SK-N-SH (cell line): ENCODE measurements at regions not wholly inside any gene's neighbourhood (a gene's known extent, or its start where the extent isn't known, plus 50 kb on each side); places are given as distances from the start of the nearest gene placed in this dataset.

Experiments
- CTCF ChIA-PET: fragments of 300-600, 350-600 bp; formaldehyde crosslinking; extraction: SDS; loops from one replicate; lab custom pipeline; 2021; lab: Yijun Ruan, JAX
- POLR2A ChIA-PET: fragments of 350-600 bp; sonication (Branson Sonifier 250); formaldehyde crosslinking; extraction: SDS; loops from one replicate; lab custom pipeline; 2020; ENCODE audit warnings: antibody characterized with exemption, inconsistent platforms; lab: Yijun Ruan, JAX
- DNase-seq: peaks from one replicate; pipeline ENCODE4 v3.0.0; 2012
- H2AFZ ChIP-seq: fragments of 200-600 bp; sonication (generic); 2 replicates; pipeline ENCODE4 v1.8.1; 2016; ENCODE audit warnings: antibody characterized with exemption, mild to moderate bottlenecking, low read depth
- H3F3A ChIP-seq: fragments of 200-600 bp; sonication (generic); replicated peaks from 2 replicates; pipeline ENCODE3; 2016; ENCODE audit warnings: antibody characterized with exemption, mild to moderate bottlenecking; ENCODE audit not compliant: insufficient read depth
- H3K27ac ChIP-seq, 2 experiments: fragments of 200-500 bp in 1 of 2; fragments of 200-600 bp in 1 of 2; sonication (Bioruptor generic) in 1 of 2; sonication (generic), shearing (Covaris generic) in 1 of 2; 2 replicates each; pipeline versions ENCODE4 v1.5.1 to v1.6.1; 2014 to 2016; ENCODE audit warnings: low read depth in 2 of 2, inconsistent platforms in 1 of 2, low read length in 1 of 2, mild to moderate bottlenecking in 1 of 2, mixed read lengths in 1 of 2
- H3K27me3 ChIP-seq: fragments of 200-600 bp; sonication (generic), shearing (Covaris generic); 2 replicates; pipeline ENCODE4 v1.6.1; 2016; ENCODE audit warnings: mixed run types; ENCODE audit not compliant: insufficient read depth
- H3K36me3 ChIP-seq, 2 experiments: fragments of 200-500 bp in 1 of 2; fragments of 200-600 bp in 1 of 2; sonication (Bioruptor generic) in 1 of 2; sonication (generic) in 1 of 2; replicated peaks in 1 of 2; 2 replicates each; pipeline versions ENCODE3 to v1.5.1; 2014 to 2016; ENCODE audit warnings: low read length in 1 of 2, mild to moderate bottlenecking in 1 of 2; ENCODE audit not compliant: insufficient read depth in 2 of 2, control insufficient read depth in 1 of 2
- H3K4me1 ChIP-seq, 2 experiments: fragments of 200-500 bp in 1 of 2; fragments of 200-600 bp in 1 of 2; sonication (Bioruptor generic) in 1 of 2; sonication (generic), shearing (Covaris generic) in 1 of 2; 2 replicates each; pipeline versions ENCODE4 v1.5.1 to v1.6.1; 2014 to 2016; ENCODE audit warnings: low read depth in 1 of 2, low read length in 1 of 2, mixed run types in 1 of 2; ENCODE audit not compliant: insufficient read depth in 2 of 2, control insufficient read depth in 1 of 2
- H3K4me2 ChIP-seq: fragments of 200-600 bp; sonication (generic), shearing (Covaris generic); 2 replicates; pipeline ENCODE4 v1.6.1; 2017; ENCODE audit warnings: mixed run types
- H3K4me3 ChIP-seq, 2 experiments: fragments of 200-500 bp in 1 of 2; fragments of 200-600 bp in 1 of 2; sonication (Bioruptor generic) in 1 of 2; sonication (generic), shearing (Covaris generic) in 1 of 2; 2 replicates each; pipeline versions ENCODE4 v1.5.1 to v1.8.1; 2014 to 2016; ENCODE audit warnings: low read depth in 2 of 2, inconsistent platforms in 1 of 2, low read length in 1 of 2, mild to moderate bottlenecking in 1 of 2, mixed read lengths in 1 of 2, moderate library complexity in 1 of 2
- H3K79me2 ChIP-seq: fragments of 200-600 bp; sonication (generic); 2 replicates; pipeline ENCODE4 v1.8.1; 2017; ENCODE audit warnings: mild to moderate bottlenecking; ENCODE audit not compliant: insufficient read depth
- H3K9ac ChIP-seq: fragments of 200-600 bp; sonication (generic); 2 replicates; pipeline ENCODE4 v1.6.1; 2017; ENCODE audit warnings: mixed run types
- H3K9me2 ChIP-seq: fragments of 200-600 bp; sonication (generic); 2 replicates; pipeline ENCODE4 v1.6.1; 2017; ENCODE audit warnings: mixed run types
- H3K9me3 ChIP-seq: fragments of 200-600 bp; sonication (generic); 2 replicates; pipeline ENCODE4 v1.6.1; 2017; ENCODE audit warnings: mixed run types, mild to moderate bottlenecking, moderate library complexity
- H4K20me1 ChIP-seq: fragments of 200-600 bp; sonication (generic); 2 replicates; pipeline ENCODE4 v1.6.1; 2017; ENCODE audit warnings: mild to moderate bottlenecking, mixed run types; ENCODE audit not compliant: insufficient read depth
- ELF1 ChIP-seq: IDR thresholded peaks from 2 replicates; pipeline ENCODE4 v1.4.0; 2012
- EP300 ChIP-seq, 2 experiments: IDR thresholded peaks; 2 replicates each; pipeline versions ENCODE4 v1.4.0 to v1.6.1; 2012; ENCODE audit warnings: borderline replicate concordance in 1 of 2, low read depth in 1 of 2, low read length in 1 of 2
- FOXM1 ChIP-seq: IDR thresholded peaks from 2 replicates; pipeline ENCODE4 v1.4.0; 2012; ENCODE audit warnings: low read depth, mild to moderate bottlenecking
- GABPA ChIP-seq: IDR thresholded peaks from 2 replicates; pipeline ENCODE4 v1.4.0; 2012; ENCODE audit warnings: low read depth, mild to moderate bottlenecking
- GATA2 ChIP-seq: sonication (generic); formaldehyde crosslinking; IDR thresholded peaks from 2 replicates; pipeline ENCODE4 v1.5.0; 2020; ENCODE audit warnings: mild to moderate bottlenecking, missing genetic modification reagents
- JUND ChIP-seq: IDR thresholded peaks from 2 replicates; pipeline ENCODE4 v1.4.0; 2012
- MEF2A ChIP-seq: IDR thresholded peaks from 2 replicates; pipeline ENCODE4 v1.4.0; 2012; ENCODE audit warnings: low read depth, borderline replicate concordance
- MXI1 ChIP-seq: IDR thresholded peaks from 2 replicates; pipeline ENCODE4 v1.6.1; 2012; ENCODE audit warnings: mild to moderate bottlenecking, low read depth, low read length, improper control_type of control experiment
- NFIC ChIP-seq: IDR thresholded peaks from 2 replicates; pipeline ENCODE4 v1.4.0; 2012; ENCODE audit warnings: borderline replicate concordance
- NRF1 ChIP-seq: IDR thresholded peaks from 2 replicates; pipeline ENCODE4 v1.6.1; 2012; ENCODE audit warnings: low read depth, mild to moderate bottlenecking, low read length
- POLR2AphosphoS5 ChIP-seq: IDR thresholded peaks from 2 replicates; pipeline ENCODE4 v1.6.1; 2012; ENCODE audit warnings: low read depth, low read length
- RAD21 ChIP-seq: IDR thresholded peaks from 2 replicates; pipeline ENCODE4 v1.6.1; 2012; ENCODE audit warnings: mild to moderate bottlenecking, low read length
- RCOR1 ChIP-seq: fragments of 150-350 bp; IDR thresholded peaks from 2 replicates; pipeline ENCODE4 v1.6.1; 2017; ENCODE audit warnings: antibody characterized with exemption, low read length
- RXRA ChIP-seq: IDR thresholded peaks from 2 replicates; pipeline ENCODE4 v1.4.0; 2012; ENCODE audit warnings: low read depth, mild to moderate bottlenecking, borderline replicate concordance
- TAF1 ChIP-seq: IDR thresholded peaks from 2 replicates; pipeline ENCODE4 v1.6.1; 2012; ENCODE audit warnings: low read depth, mild to moderate bottlenecking, low read length, moderate library complexity, borderline replicate concordance
- WGBS: methylation state at CpG from one replicate; pipeline ENCODE4 v1.1.6; 2017; ENCODE audit warnings: low lambda C conversion rate; 5-methylcytosine and 5-hydroxymethylcytosine counted together
- TF ChIP-seq, protein P1 (sequence below): fragments of 200-600 bp; sonication (generic); IDR thresholded peaks from 2 replicates; pipeline ENCODE4 v1.6.1; 2017; ENCODE audit warnings: antibody characterized with exemption, mild to moderate bottlenecking, moderate library complexity
- TF ChIP-seq, protein P2 (sequence below): fragments of 150-350 bp; IDR thresholded peaks from 2 replicates; pipeline ENCODE4 v1.6.1; 2017; ENCODE audit warnings: antibody characterized with exemption, low read length, low read depth, borderline replicate concordance
- TF ChIP-seq, protein P3 (sequence below): fragments of 150-350 bp; IDR thresholded peaks from 2 replicates; pipeline ENCODE4 v1.6.1; 2016; ENCODE audit warnings: mild to moderate bottlenecking, low read depth, low read length
- TF ChIP-seq, protein P4 (sequence below): IDR thresholded peaks from 2 replicates; pipeline ENCODE4 v1.6.1; 2012; ENCODE audit warnings: mild to moderate bottlenecking, low read depth, low read length, moderate library complexity

DNA sequence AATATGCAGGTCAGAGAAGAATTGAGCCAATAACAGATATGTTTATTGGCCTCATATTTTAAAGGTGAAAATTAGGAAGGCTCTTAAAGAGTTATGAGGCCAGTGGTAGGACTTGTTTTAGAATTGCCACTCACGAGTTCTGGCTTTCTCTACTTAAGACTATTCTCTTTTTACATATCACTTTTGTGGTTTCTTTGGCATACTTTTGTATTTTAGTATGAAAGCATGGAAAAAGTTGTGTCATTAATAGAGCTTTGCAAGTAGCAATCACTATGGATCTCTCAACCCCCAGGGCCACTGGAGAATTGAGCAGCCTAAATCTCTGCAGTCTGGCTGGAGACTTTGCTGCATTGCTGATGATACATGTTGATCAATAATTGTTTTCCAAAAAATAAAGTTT lies 64.6 kb upstream of the SOX21 start (continued):
- TF ChIP-seq, protein P1, sequence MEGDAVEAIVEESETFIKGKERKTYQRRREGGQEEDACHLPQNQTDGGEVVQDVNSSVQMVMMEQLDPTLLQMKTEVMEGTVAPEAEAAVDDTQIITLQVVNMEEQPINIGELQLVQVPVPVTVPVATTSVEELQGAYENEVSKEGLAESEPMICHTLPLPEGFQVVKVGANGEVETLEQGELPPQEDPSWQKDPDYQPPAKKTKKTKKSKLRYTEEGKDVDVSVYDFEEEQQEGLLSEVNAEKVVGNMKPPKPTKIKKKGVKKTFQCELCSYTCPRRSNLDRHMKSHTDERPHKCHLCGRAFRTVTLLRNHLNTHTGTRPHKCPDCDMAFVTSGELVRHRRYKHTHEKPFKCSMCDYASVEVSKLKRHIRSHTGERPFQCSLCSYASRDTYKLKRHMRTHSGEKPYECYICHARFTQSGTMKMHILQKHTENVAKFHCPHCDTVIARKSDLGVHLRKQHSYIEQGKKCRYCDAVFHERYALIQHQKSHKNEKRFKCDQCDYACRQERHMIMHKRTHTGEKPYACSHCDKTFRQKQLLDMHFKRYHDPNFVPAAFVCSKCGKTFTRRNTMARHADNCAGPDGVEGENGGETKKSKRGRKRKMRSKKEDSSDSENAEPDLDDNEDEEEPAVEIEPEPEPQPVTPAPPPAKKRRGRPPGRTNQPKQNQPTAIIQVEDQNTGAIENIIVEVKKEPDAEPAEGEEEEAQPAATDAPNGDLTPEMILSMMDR = no peak
- TF ChIP-seq RAD21 = no peak
- TF ChIP-seq, all 33 proteins: peak for 0

DNA sequence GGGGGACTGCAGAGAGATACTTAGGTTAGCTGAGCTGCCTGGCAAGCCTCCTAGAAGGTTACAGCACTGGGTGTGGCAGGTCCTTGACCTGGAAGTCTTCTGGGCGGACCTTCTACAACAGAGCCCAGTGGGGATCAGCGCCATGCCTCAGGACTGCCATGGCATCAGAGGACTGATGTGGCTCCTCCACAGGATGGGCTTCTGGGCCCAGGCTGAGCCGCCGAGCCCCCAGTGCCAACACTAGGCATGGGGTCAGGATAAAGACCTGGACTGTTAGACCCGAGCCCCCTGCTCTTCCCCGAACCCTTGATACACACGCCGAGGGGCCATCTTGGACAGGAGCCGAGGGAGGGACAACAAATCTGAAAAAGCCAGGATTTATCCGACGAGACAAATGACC lies 64.0 kb upstream of the SOX21 start:
- Histone ChIP-seq H3K4me1 (no peaks in the 10 kb centered on the region), H3K4me3 (no peak overlapping the region), H3K9me3 (no peaks in the 10 kb centered on the region), H3K27me3 (no peaks in the 10 kb centered on the region), H4K20me1 (no peaks in the 10 kb centered on the region), H2AFZ (no peak overlapping the region), H3K27ac (no peak overlapping the region), H3K4me2 (no peak overlapping the region), H3K79me2 (no peaks in the 10 kb centered on the region), H3F3A (no peaks in the 10 kb centered on the region), H3K9ac (no peak overlapping the region), H3K36me3 (no peaks in the 10 kb centered on the region), H3K9me2 (no peaks in the 10 kb centered on the region)
- WGBS = 64% methylated on average over 8 of the region's 11 CpGs
- no peak for DNase-seq
- TF ChIP-seq, protein P2, sequence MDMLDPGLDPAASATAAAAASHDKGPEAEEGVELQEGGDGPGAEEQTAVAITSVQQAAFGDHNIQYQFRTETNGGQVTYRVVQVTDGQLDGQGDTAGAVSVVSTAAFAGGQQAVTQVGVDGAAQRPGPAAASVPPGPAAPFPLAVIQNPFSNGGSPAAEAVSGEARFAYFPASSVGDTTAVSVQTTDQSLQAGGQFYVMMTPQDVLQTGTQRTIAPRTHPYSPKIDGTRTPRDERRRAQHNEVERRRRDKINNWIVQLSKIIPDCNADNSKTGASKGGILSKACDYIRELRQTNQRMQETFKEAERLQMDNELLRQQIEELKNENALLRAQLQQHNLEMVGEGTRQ = no peak
- TF ChIP-seq JUND (no peak), GATA2 (CRISPR knock-in tag) (no peak), FOXM1 (no peak), NRF1 (no peak), TAF1 (no peak), RXRA (no peak), EP300 (IDR thresholded peaks at IDR 0.05; ENCODE audit: borderline replicate concordance in 1 of 2, low read depth in 1 of 2, low read length in 1 of 2) (no peak), RCOR1 (no peak), ELF1 (no peak), RAD21 (no peak), POLR2AphosphoS5 (no peak), NFIC (no peak), GABPA (no peak), MEF2A (no peak), MXI1 (no peak)
- TF ChIP-seq, protein P3, sequence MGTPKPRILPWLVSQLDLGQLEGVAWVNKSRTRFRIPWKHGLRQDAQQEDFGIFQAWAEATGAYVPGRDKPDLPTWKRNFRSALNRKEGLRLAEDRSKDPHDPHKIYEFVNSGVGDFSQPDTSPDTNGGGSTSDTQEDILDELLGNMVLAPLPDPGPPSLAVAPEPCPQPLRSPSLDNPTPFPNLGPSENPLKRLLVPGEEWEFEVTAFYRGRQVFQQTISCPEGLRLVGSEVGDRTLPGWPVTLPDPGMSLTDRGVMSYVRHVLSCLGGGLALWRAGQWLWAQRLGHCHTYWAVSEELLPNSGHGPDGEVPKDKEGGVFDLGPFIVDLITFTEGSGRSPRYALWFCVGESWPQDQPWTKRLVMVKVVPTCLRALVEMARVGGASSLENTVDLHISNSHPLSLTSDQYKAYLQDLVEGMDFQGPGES = no peak
- TF ChIP-seq, protein P4, sequence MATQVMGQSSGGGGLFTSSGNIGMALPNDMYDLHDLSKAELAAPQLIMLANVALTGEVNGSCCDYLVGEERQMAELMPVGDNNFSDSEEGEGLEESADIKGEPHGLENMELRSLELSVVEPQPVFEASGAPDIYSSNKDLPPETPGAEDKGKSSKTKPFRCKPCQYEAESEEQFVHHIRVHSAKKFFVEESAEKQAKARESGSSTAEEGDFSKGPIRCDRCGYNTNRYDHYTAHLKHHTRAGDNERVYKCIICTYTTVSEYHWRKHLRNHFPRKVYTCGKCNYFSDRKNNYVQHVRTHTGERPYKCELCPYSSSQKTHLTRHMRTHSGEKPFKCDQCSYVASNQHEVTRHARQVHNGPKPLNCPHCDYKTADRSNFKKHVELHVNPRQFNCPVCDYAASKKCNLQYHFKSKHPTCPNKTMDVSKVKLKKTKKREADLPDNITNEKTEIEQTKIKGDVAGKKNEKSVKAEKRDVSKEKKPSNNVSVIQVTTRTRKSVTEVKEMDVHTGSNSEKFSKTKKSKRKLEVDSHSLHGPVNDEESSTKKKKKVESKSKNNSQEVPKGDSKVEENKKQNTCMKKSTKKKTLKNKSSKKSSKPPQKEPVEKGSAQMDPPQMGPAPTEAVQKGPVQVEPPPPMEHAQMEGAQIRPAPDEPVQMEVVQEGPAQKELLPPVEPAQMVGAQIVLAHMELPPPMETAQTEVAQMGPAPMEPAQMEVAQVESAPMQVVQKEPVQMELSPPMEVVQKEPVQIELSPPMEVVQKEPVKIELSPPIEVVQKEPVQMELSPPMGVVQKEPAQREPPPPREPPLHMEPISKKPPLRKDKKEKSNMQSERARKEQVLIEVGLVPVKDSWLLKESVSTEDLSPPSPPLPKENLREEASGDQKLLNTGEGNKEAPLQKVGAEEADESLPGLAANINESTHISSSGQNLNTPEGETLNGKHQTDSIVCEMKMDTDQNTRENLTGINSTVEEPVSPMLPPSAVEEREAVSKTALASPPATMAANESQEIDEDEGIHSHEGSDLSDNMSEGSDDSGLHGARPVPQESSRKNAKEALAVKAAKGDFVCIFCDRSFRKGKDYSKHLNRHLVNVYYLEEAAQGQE = no peak
- TF ChIP-seq, protein P1 = no peak
- ChIA-PET POLR2A (no interaction called here), CTCF (no interaction called here)
